Right cardiac atrium (tissue), 5 donors: ENCODE measurements at regions not wholly inside any gene's neighbourhood (a gene's known extent, or its start where the extent isn't known, plus 50 kb on each side); places are given as distances from the start of the nearest gene placed in this dataset.

Experiments
- ATAC-seq, 2 donors: fragments of 200-7000 bp; cut with Tn5 transposase; one replicate each; pipeline versions ENCODE4 v1.8.0 to v1.9.1; 2020; ENCODE audit warnings: moderate library complexity in 2 of 2, mild to moderate bottlenecking in 1 of 2
- DNase-seq, 3 donors: peaks; one replicate each; pipeline ENCODE4 v3.0.0-alpha.2; 2020
- H3K27ac ChIP-seq: one replicate; pipeline ENCODE4 v1.5.1; 2013; ENCODE audit warnings: mild to moderate bottlenecking, low read length, control low read depth, moderate library complexity
- H3K27me3 ChIP-seq: one replicate; pipeline ENCODE4 v1.6.1; 2013; ENCODE audit not compliant: control insufficient read depth, insufficient read depth
- H3K4me1 ChIP-seq: one replicate; pipeline ENCODE4 v1.6.1; 2013; ENCODE audit warnings: low read length; ENCODE audit not compliant: control insufficient read depth, insufficient read depth
- H3K4me3 ChIP-seq: one replicate; pipeline ENCODE4 v1.5.1; 2013; ENCODE audit warnings: low read length, control low read depth
- H3K9me3 ChIP-seq: one replicate; pipeline ENCODE4 v1.6.1; 2013; ENCODE audit warnings: low read length; ENCODE audit not compliant: control insufficient read depth
- WGBS: extraction: QIAGEN DNeasy Blood & Tissue Kit; methylation state at CpG from one replicate; pipeline ENCODE4 v1.1.7; 2013; 5-methylcytosine and 5-hydroxymethylcytosine counted together
- intact Hi-C, 4 donors: fragments of 100-400 bp; cut with DNase I; formaldehyde crosslinking; loops; one replicate each; pipeline versions ENCODE4 v1.11.0 to v1.14.0; 2022 to 2023
- donor health status: healthy with polysubstance abuse.
- donor health status: DM: no; HTN: yes; CAD: no.
- donor health status: DM: no; HTN: no; CAD: no.
- donor health status: DM: no; HTN: yes; CAD: no; lungs with severe emphysema.
- donor health status: DM: yes; HTN: yes; CAD: no.

DNA sequence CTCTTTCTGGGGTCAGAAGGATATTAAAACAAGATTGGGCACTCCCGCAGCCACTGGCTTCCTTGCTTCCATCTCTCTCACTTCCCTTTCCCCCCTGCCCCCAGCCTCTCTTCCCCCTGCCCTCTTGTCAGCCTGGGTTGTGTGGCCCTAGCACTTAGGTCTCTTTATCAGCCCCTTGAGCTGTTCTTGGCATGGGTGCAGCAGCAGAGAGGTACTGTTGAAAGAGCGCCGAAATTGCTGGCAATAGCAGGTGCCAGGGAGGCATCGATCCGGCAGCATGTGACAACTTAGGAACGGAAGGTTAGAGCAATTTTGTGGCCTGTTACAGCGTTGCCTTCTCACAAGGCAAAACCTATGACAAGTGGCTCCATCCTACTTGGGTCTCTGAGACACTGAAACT, 333.1 kb upstream of the IGFBP7 start:
- Histone ChIP-seq H3K9me3 (no peaks in the 10 kb centered on the region), H3K4me1 (no peaks in the 10 kb centered on the region), H3K27me3 (no peaks in the 10 kb centered on the region), H3K27ac (no peak overlapping the region), H3K4me3 (no peak overlapping the region)
- DNase-seq (no peak), ATAC-seq (no peak)
- WGBS: 38% methylated on average over 7 of the region's 7 CpGs
- intact Hi-C loops: no loop called here

DNA sequence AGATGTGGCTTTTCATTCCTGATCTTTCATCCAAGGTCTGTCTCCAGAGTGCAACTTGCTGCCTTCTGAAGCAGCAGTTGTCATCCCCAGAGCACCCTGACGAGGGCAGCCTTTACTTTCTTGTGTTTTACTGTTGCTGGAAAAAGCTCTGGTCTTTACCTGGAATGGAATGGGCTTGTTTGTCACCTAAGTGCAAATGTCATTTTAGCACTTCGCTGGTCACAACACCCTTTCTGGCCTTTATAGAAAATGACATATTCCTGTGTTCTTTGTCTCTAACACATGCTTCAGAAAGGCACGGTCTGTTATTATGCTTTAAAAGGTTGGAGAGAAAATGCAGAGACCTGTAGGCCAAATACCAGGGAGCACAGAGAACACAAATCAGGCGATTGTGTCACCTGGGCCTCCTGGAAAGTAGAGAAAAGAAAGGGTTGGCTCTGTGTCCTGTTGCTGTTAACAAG, 332.7 kb upstream of the IGFBP7 start:
- Histone ChIP-seq H3K4me1 (no peaks in the 10 kb centered on the region), H3K27ac (no peak overlapping the region), H3K4me3 (no peak overlapping the region), H3K27me3 (no peaks in the 10 kb centered on the region), H3K9me3 (no peaks in the 10 kb centered on the region)
- 18% methylated on average over 4 of the region's 4 CpGs for whole genome bisulfite sequencing
- peak in 1 of 2 donors; percentile 31 for ATAC-seq
- intact Hi-C loops: no loop called here
- peak in 2 of 3 donors; percentile 12 to 62 for DNase-seq

DNA sequence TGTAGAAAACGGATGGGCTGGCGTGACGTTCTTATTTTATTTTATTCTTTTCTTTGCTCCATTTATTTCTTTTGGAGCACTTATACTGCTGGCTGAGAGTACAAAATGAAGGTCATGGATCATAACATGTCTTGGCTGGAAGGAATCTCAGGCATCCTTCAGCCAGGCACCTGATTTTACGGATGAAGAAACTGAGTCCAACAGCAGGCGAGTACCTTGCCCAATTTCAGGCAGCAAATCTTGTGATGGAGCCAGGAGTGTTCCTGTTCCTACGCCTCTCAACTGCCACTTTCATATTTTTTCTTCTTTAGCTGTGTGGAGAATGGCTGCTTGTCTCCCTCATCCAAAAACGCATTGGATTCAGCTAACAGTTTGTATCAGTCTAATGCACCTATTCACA, 332.1 kb upstream of the IGFBP7 start:
- Histone ChIP-seq H3K9me3 (no peaks in the 10 kb centered on the region), H3K4me1 (no peaks in the 10 kb centered on the region), H3K4me3 (no peak overlapping the region), H3K27ac (no peak overlapping the region), H3K27me3 (no peaks in the 10 kb centered on the region)
- intact Hi-C loops: no loop called here
- 32% methylated on average over 7 of the region's 7 CpGs for WGBS
- DNase-seq: no peak
- ATAC-seq: no peak

DNA sequence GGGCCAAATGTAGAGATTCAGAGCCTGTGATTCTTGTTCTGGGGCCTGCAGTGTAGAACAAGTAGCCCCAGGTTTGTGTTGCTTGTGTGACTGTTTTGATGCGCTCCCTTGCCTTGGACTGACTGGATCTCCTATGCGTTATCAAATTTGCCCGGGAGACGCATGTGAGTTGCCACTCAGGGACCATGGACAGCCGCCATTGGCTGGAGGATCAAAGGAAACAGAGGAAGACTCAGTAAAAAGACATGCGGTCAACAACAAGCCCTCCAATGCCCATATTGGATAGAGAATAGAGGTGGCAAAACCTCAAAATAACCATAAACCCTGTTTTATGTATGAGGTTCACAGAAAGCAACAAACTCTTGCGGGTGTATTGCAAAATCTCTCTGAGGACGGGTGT, 327.5 kb upstream of the IGFBP7 start:
- DNase-seq: no peak
- intact Hi-C loops: no loop called here
- Histone ChIP-seq H3K27me3 (no peaks in the 10 kb centered on the region), H3K4me3 (no peak overlapping the region), H3K9me3 (no peaks in the 10 kb centered on the region), H3K27ac (no peak overlapping the region), H3K4me1 (no peaks in the 10 kb centered on the region)
- ATAC-seq: no peak
- 61% methylated on average over 8 of the region's 8 CpGs for WGBS

DNA sequence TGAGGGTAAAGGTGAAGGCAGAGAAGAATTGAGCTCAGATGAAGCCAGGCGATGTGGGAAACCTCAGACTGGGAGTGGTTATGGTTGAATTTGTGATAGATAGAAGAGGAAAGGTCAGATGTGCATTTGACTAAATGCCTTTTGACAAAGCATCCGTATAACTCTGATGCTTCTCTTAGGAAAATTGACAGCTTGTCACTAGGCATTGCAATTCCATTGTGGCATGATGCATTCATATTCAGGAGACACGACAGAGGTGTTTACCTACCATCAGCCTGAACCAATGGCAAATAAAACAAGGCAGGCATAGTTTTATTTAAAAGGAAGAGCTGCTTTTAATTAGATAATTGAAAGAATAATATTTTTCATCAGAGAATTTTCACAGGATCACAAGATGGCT, 325.1 kb upstream of the IGFBP7 start:
- no peaks in the 10 kb centered on the region for H3K9me3 ChIP-seq
- intact Hi-C loops: no loop called here
- H3K4me3 ChIP-seq: no peak overlapping the region
- no peak overlapping the region for H3K27ac ChIP-seq
- no peak for DNase-seq
- ATAC-seq: no peak
- H3K27me3 ChIP-seq: no peaks in the 10 kb centered on the region
- no peaks in the 10 kb centered on the region for H3K4me1 ChIP-seq
- 72% methylated on average over 3 of the region's 3 CpGs for WGBS

DNA sequence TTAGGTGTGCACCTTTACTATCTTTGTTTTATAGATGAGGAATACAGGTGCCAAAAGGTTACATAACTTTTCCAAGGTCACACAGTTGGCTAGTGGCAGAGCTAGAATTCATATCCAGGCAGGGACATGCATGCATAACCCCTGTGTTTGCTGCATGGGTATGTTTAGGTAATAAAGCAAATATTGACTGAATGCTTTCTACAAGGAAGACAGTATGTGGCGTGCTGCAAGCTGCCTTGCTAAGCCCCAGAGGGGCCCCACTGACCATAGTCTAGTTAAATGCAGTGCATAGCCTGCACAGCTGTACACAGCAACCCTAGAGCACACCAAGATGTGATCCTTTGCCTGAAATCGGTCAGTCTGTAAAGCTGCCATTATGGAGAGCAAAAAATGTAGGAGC, 320.5 kb upstream of the IGFBP7 start:
- ATAC-seq: no peak
- 61% methylated on average over 2 of the region's 2 CpGs for WGBS
- DNase-seq: no peak
- Histone ChIP-seq H3K27me3 (peaks cover 4% of the 10 kb centered on the region), H3K9me3 (no peaks in the 10 kb centered on the region), H3K4me3 (no peak overlapping the region), H3K27ac (no peak overlapping the region), H3K4me1 (no peaks in the 10 kb centered on the region)
- intact Hi-C loops: no loop called here

DNA sequence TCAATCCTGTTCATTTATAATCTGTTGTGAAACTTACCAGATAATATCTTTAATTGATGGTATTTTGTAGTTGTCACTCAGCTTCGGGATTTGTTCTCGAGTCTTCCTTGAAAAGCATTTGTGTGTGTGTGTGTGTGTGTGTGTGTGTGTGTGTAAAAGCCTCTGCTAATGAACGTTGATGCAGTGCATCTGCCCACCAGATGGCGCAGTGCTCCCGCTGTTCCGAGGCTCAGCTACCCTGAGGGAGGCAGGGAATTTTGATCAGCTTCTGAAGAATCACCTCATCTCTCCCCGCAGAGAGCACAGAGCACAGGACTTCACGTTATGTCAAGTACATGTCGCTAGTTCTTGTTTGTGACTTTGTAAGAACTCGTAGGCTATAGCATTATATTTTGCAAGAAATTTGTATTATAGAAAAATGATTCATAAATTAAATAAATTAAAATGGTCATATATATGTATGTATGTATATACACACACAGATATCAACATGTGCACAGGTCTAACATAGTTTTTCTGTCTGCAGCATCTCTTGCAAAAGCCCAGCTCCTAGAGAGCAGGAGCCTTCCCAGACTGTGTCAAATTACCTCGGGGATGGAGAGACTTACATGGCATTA, 316.7 kb upstream of the IGFBP7 start:
- Histone ChIP-seq H3K27me3 (peaks cover 4% of the 10 kb centered on the region), H3K9me3 (no peaks in the 10 kb centered on the region), H3K27ac (no peak overlapping the region), H3K4me1 (no peaks in the 10 kb centered on the region), H3K4me3 (no peak overlapping the region)
- peak; percentile 67 to 70 for ATAC-seq
- WGBS: 8% methylated on average over 11 of the region's 11 CpGs
- intact Hi-C loops: no loop called here
- peak; percentile 72 to 90 (median 86) for DNase-seq

DNA sequence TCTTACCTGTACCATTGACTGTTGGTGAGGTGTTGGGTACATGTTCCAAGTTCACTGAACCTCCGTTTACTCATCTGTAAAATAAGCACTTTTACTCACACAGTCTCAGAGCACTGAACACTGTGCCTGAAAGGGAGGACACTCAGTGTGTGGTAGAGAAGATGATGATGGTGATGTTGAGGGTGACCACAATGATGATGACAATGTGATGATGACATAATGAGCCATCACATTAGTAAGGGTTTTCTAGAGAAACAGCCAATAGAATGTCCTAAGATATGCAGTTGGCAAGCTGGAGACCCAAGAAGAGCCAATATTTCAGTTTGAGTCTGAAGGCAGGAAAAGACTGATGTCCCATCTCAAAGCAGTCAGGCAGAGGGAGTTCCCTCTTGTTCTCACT, 315.4 kb upstream of the IGFBP7 start:
- no peak overlapping the region for H3K4me3 ChIP-seq
- intact Hi-C loops: no loop called here

DNA sequence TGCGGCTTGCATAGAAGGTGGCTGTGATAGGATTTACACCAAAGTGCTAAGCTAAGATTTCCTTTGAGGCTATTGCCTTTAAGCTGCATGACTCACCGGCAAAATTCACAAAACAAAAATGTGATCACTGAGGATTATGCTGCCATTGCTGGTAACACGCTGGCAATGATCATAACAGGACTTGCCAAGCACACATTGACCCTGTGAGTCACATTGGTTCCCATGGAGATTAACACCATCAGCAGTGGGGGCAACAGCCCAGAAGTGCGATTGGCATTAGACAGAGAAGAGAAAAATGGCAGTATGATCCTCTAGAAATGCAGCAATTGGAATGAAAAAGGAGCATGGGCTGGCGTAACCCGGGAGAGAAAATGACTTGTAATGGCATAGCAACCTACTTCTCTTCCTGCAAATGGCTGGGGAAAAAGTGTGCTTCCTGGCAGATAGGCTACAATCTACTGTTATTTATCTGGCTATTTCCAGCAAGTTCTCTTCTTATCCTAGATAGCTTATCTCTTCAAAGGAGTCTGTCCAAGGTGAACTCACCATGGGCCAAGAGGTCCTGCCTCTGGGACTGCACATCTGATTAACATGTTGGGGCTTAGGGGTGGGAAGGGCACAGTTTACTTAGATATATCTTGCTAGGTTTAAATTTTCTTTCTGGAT, 314.2 kb upstream of the IGFBP7 start:
- Histone ChIP-seq H3K4me1 (no peaks in the 10 kb centered on the region), H3K4me3 (no peak overlapping the region), H3K9me3 (no peaks in the 10 kb centered on the region), H3K27ac (no peak overlapping the region), H3K27me3 (peaks cover 4% of the 10 kb centered on the region)
- intact Hi-C loops: loop anchor here in 1 of 4 donors (5.0 kb wide), 1 partner anchor 257 kb away; no protein-coding TSS in a partner anchor
- DNase-seq: peak in 2 of 3 donors; percentile 54 to 68
- 57% methylated on average over 6 of the region's 6 CpGs for WGBS
- ATAC-seq: peak; percentile 80 to 87

More for the DNA sequence above, 315.4 kb upstream of the IGFBP7 start:
- DNase-seq (no peak), ATAC-seq (peak in 1 of 2 donors; percentile 43)
- no peaks in the 10 kb centered on the region for H3K9me3 ChIP-seq
- 85% methylated on average over 1 of the region's 1 CpG for WGBS
- H3K27ac ChIP-seq: no peak overlapping the region
- no peaks in the 10 kb centered on the region for H3K4me1 ChIP-seq
- H3K27me3 ChIP-seq: peaks cover 4% of the 10 kb centered on the region

DNA sequence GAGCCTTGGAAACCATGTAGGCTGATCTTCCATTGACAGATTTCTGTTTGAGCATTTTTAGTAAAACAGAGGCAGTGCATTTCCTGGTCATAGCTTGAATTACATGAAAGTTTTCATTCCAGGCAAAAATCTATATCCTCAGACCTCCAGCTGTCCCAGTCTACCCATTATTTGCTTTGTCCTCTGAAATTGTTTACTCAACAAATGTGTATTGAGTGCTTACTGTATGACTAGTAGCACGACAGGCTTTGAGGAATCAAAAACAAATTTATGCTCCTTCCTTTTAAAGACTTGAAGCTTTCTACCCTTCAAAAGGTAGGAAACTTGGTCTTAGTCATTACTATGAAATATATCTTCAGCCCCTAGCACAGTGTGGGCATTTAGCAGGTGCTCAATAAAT, 307.9 kb upstream of the IGFBP7 start:
- DNase-seq: no peak
- no peak for ATAC-seq
- Histone ChIP-seq H3K4me1 (no peaks in the 10 kb centered on the region), H3K27ac (no peak overlapping the region), H3K9me3 (no peaks in the 10 kb centered on the region), H3K4me3 (no peak overlapping the region), H3K27me3 (no peaks in the 10 kb centered on the region)
- intact Hi-C loops: loop anchor here in 1 of 4 donors (10.0 kb wide), 1 partner anchor 253 kb away; no protein-coding TSS in a partner anchor
- 85% methylated on average over 1 of the region's 1 CpG for WGBS

DNA sequence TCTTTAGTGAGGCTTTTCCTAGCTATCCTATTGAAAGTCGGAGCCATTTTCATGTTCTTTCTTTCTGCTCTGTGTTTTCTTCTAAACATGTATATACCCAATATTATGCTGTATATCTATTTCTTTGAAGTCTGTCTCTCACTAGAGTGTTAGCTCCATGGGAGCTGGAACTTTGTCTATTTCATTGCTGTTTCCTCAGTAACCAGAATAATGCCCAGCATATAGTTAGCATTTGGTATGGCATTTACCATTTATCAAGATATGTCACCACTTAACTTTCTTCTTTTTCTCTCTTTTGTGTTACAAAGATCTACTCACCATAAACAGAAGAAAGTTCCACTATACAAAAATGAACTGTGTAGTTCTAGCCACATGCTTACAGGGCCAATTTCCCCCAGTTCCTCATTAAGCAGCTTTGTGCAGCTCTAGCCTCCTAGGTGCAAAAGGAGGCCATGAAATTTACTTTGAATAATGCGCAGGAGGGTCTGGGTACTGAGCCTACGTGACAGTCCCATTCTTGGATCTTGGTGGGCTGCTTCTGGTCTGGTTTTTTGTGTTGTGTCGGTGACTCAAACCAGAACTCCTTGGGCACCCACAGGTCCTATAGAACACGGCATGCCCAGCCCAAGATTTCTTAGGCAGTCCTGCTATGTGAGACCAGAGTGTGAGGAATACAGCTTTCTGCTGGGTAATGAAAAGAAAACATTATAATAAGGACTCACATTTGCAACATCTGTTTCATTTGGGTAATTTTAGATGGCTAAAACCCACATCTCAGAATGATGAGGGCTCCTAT, 302.3 kb upstream of the IGFBP7 start:
- no peaks in the 10 kb centered on the region for H3K9me3 ChIP-seq
- H3K4me3 ChIP-seq: no peak overlapping the region
- no peak overlapping the region for H3K27ac ChIP-seq
- no peak for ATAC-seq
- intact Hi-C loops: loop anchor here in 1 of 4 donors (10.0 kb wide), 1 partner anchor 248 kb away; no protein-coding TSS in a partner anchor
- 87% methylated on average over 5 of the region's 5 CpGs for WGBS
- H3K4me1 ChIP-seq: no peaks in the 10 kb centered on the region
- H3K27me3 ChIP-seq: no peaks in the 10 kb centered on the region
- no peak for DNase-seq
